Fibroblast of peridontal ligament (primary cell): ENCODE measurements at regions not wholly inside any gene's neighbourhood (a gene's known extent, or its start where the extent isn't known, plus 50 kb on each side); places are given as distances from the start of the nearest gene placed in this dataset.

ENCODE experiments used
- DNase-seq: peaks from one replicate; pipeline ENCODE4 v3.0.0-alpha.2; 2010; ENCODE audit errors: extremely low read depth

DNA sequence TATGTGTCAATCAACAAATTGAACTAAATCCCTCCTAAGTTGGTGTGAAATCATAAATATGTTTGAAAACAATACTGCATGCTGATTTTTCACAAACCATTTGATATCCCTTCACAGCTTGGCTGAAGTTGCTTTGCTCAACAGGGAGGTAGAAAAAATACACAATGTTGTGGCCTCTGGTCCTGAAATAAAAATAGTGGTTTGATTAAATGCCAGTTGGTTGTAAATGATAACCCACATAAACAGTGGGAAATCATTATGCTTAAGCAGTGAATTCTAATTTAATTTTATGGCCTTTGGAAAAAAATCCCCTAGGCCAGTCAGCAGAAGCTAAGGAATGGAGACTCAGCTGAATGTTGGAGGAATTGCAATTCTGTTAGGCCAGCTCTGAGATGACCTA is 359.4 kb upstream of the CWC22 start:
- DNase-seq = peak; percentile 67

DNA sequence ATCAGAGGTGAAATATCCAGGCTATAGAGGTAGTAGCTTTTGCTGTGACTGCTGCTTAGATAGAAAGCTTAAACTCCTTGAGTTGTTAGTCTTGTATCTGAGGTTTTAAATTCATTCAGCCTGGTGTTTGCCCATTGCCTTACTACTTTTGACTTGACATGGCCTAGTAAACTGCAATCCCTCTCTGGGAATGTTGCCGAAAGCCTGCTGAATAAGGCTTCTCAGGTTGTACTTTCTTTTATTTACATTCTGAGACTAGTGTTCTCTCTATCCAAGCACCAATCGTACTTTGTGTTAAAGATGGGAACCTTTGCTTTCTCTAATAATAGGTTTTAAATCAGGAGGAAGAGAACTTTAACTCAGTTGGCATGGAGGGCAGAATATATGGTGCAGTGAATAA is 357.6 kb upstream of the CWC22 start:
- no peak for DNase-seq

DNA sequence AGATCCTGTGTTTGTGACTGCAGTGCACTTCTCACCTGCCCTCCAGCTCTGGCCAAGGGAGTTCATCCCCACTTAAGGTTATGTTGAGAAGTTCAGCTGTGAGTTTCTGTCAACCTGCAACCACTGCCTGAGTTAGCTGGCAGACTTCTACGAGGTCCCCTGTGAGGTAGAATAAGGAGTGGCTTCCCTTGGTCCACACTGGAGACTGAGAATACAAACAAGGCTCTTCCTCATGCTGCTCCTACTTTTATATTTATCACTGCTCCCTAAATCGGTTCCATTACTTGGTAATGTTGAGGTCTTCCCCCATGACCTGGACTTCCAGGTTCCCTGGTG is 353.2 kb upstream of the CWC22 start:
- no peak for DNase-seq

DNA sequence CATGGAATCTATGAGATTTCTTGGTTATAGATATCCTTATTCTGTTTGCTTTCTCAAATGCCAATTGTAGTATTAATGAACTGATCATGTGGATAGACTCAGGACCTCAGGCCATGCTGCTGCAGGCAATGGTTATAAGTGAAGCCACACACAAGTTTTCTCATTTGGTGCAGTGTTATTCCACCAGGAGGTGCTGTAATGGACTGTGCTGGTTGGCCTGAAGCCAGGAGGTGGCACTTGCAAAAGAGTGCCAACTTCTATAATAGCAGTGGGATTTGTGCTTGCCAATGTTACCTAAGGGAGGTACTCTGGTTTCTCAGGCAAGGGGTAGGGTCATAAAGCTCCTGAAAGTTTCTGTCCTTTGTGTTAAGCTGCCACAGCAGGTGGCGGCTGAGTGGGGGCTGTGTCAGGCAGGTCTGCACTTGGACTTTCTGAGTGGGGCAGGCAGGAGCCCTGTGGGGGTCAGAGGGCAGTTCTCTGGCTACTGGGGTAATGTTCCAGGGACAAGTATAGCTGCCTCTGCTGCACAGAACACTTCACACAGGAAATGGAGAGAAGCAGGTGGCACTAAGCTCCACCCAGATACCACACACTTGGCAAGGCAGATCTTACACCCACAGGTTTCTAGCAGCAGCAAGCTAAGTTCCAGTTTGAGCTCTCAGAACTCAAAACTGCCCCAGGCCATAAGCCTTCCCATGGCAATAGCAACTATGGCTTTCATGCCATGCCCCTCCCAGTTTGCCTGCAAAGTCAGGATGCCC is 352.6 kb upstream of the CWC22 start:
- DNase-seq = no peak

DNA sequence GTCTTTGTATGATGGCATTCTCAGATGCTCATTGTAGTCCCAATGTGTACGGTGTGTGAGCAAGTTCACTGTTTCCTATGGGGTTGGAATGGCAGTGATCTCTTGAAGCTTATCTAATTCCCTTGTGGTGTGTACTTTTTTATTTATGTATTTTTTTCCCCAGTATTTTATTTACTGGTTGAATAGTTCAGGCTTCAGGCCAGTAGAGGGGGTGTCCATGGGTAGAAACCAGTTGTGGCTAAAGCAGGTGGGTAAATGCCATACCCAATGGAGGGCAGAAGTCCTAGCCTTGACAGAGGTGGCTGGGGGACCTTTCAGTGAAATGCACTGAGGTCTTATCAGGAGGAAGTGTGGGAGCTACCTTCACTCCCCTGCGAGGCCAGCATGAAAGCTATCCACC is 351.4 kb upstream of the CWC22 start:
- DNase-seq = no peak

DNA sequence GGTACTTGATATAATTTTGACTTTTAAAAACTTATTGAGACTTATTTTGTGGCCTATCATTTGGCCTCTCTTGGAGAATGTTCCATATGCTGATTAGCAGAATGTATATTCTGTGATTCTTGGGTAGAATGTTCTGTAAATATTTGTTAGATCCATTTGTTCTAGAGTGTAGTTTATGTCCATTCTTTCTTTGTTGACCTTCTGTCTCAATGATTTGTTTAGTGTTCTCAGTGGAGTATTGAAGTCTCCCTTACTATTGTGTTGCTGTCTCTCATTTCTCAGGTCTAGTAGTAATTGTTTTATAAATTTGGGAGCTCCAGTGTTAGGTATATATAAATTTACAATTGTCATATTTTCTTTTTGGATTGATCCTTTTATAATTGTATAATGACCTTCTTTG is 349.6 kb upstream of the CWC22 start:
- DNase-seq = no peak

DNA sequence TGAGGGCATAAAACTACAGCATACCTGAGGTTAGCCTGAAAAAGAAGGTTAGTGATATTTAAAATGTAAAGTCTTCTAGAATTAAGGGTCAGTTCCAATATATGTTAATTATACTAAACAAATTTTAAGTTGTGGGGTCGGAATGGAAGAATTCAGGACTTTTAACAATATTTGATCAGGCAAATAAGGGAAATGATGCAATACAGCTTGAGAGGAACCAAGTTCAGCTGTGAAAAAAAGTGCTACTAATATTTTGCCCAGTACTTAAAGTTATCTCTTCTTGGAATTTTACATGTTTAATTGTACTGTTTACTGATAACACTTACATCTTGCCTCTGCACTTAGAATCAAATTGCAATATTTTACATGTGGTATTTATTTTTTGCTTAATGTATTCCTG is 345.5 kb upstream of the CWC22 start:
- no peak for DNase-seq

DNA sequence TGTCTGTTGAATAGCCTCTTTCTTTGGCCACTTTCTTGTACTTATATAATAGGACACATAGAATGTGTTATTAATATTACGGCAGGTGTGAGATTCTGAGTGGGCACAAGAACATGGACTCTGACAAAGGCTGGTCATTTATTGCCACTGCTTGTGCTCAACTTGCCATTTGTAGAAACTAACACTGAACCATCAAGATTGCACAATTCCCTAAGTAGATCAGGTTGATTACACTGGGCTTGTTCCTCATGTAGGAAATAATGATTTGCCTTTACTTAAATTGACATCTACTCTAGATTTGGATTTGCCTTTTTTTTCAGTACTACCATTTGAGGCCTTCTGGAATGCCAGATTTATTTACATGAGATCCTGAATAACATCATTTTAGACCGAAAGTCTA is 342.7 kb upstream of the CWC22 start:
- no peak for DNase-seq

DNA sequence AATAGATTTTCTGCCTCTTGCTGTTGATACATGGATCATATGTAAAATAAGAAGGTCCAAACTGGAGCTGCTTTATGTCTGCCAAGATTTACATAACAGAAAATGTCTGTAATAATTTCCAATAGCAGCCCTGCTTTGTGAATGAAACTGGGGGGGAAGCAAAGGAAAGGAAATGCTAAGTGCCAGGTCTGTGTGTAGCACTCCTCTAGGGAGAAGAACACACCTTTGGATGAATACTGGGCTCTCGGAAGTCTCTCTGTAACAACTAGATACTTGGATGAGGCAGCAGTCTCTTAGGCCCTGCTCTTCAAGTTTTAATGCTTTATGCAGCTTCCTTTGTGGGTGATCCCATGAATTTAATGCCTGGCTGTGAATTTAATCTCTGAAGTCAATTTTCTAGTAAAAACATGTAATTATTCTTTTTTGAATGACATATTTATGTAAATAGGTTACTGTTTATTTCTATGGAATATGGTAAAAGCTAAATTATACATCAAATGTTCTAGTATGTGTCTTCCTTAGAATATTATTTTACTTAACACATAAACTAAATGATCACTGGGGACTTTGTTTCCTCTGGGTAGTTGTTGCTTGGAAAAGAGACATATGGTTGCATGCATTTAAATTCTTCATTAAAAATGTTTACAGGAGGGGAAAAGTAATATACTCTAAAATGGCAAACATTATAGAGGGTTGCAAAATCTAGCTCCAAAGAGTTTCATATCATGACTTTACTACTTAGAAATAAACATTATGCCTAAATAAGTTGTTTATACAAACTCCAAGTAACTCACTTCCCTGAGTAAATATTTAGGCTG is 336.6 kb upstream of the CWC22 start:
- DNase-seq = no peak

DNA sequence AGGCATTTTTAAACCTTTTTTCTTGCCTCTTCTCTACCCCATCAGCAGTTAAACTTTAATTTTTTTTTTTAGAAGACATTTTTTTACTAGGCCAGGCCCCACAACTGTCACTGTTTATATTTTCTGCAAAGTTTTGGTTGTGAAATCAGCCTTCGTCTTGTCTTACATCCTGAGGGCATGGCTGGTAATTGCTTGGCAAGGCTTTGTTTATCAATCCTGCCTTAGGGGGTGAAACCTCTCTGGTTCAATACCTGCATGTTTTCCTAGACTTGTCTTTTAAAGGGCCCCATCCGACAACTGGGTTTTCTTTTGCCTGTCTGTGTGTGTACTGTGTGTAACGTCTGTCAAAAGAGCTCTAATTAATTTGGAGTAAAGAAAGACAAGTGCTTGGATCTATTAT is 330.0 kb upstream of the CWC22 start:
- DNase-seq = no peak

DNA sequence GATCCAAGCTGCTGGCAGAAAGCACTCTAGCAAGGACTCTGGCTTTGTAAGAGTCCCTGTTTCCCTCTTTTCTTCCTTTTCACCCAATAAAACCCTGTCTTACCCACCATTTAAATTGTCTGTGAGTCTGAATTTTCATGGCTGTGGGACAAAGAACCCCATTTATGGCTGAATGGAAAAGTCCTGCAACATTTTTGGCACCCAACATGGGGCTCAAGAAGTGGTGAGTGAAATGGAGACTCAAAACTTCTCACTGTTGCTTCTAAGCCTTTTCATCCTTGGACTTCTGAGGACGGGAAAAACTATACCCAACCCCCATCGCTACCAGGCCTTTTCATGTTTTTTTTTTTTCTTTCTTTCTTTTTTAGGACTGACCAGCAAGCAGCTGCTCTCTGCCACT is 329.5 kb upstream of the CWC22 start:
- no peak for DNase-seq

DNA sequence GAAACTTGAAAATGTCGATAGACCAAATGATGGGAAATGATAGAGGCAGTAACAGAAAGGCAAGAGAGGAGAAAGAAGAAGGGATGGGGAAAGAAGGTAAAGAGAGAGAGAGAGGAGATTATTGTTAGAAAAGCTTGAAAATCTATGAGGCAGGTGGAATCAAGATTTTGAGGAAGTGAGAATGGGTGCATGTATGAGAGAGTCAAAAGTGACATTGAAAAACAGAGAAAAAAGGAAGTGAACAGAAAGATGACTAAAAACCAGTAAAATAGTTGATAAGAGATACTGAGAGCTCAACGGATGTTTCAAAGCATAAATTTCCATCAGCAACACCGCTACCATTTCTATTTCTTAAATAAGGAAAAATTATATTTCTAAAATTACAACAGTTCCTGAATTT is 327.4 kb upstream of the CWC22 start:
- no peak for DNase-seq

DNA sequence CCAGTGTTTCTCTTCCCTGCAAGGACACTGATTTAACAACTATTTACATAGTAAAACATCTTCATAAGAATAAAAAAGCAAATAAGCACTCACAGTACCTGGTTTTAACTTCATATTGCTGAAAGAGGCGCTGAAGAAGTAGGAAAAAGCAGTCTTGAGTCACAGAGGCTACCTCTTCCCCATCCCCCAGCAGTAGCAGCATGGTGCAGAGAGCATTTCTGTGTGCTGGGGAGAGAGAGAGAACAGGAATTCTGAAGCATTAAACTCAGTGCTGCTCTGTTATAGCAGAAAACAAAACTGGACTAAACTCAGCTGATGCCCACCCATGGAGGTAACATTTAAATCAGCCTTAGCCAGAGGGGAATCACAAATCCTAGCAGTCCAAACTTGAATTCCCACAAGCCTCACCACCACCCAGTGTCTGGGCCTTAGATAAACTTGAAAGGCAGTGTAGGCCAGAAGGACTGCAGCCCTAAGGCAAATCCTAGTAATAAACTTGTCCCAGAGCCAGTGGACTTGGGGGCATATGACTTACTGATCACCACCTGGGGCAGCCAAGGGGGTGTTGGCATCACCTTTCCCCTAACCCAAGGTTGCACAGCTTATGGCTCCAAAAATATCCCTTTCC is 321.8 kb upstream of the CWC22 start:
- no peak for DNase-seq

DNA sequence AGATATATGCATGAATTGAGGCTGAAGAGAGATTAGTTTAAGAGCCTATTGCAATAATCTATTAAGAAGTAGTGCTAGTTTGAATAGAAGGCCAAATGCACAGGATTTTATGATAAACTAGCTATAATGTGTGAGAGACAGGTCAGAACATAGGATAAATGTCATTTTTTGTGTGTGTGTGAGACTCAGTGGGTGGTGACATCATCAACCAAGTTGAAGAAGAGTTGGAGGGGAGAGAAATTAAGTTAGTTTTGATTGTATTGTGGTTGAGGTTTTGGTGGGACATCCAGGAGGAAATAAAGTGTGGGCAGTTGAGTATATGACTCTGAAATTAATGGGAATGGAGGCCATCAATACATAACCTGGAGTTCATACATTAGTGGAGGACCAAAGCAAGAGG is 320.1 kb upstream of the CWC22 start:
- DNase-seq = no peak

DNA sequence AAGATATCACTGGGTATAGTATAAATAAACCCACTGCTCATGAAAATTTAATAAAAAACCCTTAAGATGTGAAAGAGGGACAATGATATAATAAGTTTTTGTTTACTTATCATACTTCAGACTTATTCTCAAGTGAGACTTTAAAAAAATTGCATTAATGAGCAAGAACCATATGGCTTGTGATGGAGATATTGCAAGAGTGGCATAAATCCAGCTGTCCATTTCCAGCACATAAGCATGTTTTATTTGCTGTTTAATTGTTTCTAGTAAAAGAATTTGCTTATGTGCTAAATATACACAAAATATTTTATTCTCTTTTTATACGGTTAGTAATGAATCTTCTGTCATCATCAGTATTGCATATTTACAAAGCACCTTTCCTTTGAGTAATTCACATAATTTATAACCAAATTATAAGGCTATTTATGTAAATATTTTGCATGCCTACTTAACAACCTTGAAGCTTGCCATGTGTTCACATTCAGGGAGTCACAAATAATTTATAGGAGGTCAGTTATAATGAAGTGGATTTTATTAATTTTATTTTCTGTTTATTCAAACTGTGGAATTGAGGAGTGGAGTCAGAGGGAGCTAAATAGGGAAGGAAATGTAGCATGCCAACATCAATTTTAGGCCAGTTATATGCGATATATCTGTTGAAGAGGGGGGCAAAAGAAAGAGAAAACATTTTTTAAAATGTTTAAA is 318.5 kb upstream of the CWC22 start:
- DNase-seq = no peak

DNA sequence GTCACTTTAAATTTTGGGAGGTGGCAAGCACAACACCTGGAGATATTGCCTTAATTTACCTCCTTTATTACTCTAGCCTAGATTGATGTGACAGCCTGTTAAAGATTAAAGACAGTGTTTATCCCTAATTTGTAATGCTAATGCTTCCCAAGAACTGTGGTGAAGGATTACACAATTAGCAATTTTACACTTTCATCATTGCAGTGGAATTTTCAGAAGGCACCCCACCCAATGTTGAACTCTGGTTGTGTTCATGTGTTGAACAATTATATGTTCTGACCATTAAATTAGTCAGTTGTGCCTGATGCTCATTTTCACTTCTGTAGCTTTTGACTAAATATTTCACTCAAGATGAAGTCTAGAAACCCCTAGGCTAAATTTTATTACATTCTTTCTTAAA is 317.1 kb upstream of the CWC22 start:
- DNase-seq = no peak

DNA sequence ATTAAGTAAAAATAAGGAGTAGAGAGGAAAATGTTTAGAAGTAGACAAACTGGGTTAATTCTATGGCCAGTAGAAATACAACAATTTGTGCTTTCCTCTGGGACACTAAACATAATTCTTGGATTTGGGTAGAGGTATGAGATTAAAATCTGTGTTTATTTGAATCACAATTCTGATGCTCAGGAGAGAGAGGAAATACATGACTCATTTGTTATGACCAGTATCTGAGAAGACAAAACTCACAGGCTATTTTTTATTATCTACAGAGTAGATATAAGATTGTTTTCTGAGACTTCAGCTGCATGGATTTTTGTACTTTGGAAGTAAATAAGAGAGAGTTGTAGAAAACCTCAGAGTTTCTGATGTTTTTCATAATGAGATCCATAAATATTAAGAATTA is 315.7 kb upstream of the CWC22 start:
- DNase-seq = peak; percentile 21

DNA sequence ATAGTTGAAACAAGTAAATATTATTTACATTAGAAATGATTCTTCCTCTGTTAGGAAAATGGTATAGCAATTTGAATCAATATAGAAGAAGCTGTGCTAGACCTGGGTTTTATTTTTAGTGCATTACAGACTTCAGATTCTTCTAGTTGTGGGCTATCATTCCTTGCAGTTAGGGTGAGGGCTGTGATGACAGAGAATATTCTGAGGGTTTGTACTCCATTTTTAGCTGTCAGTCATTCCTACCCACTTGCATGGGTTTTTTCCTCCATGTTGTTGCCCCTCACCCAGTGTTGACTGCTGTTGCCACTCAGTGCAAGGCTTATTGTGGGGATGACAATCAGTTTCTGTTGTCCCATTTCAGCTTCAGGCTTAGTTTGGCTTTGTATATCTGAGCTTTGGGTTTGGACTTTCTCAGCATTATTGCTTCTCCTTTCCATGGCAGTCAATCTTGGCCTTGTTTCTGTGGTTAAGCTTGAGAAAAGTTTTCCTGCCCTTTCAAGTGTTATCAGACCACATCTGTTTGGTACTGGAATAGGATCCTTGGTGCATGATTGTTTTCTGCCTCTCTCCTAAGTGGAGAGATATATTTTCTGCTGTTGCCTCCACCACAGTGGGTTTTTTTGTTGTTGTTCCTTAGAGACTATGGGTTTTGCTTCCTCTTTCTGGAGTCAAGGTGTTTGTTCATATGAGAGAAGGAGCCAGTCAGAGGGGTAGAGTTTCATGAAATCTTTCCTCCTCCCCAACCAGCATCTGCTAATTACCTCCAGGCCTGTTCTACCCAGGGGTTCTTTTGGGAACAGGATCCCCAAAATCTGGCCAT is 312.7 kb upstream of the CWC22 start:
- DNase-seq = no peak

DNA sequence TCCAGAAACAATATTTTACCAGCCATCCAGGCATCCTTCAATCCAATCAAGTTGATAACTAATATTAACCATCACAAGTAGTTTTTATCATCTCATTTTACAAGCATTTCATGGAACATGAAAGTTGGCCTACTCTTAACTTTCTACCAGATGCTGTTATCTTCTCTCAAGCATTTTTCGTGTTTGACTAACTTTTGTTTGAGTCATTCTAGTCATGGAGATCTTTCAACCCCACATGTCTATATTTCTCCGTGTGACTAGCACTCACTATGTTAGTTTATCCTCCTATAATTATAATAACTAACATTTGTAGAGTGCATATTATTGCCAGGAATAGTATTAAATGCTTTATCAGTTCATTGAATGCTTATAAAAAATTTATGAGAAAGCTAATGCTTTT is 307.0 kb upstream of the CWC22 start:
- peak; percentile 47 for DNase-seq

DNA sequence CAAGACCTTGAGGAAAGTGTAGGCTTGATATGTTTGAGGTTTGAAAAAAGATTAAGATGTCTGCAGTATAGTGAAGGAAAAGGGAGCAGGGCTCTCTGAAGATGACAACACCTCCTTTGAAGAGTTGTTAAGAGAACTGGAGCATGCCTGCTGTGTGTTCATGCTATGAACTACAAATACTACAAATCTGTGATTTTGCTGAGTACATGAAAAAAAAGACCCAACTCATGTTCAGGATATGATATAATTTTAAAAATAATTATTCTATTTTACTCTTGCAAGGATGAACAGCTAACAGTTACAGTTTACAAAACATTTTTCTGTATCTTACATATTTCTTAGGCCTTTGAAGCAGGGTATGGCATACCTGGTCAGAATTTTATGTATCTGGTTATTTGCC is 305.4 kb upstream of the CWC22 start:
- DNase-seq = no peak

DNA sequence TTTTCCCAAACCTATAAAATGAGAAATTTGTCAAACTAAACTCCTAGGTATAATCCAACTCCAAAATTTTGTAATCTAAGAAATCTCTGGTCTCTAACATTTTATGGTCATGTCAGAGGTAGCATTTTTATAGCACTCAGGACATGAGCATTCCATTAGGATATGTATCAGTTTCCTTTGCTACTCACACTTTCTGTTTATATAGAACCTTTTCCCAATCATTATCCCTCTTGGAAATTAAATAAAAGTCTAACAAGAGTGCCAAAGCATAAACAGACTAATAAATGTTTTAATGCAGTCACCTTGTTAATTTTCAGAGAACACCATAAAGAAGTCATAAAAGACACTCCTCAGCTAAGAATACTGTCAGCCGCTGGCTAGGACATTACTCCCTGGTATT is 300.0 kb upstream of the CWC22 start:
- no peak for DNase-seq

DNA sequence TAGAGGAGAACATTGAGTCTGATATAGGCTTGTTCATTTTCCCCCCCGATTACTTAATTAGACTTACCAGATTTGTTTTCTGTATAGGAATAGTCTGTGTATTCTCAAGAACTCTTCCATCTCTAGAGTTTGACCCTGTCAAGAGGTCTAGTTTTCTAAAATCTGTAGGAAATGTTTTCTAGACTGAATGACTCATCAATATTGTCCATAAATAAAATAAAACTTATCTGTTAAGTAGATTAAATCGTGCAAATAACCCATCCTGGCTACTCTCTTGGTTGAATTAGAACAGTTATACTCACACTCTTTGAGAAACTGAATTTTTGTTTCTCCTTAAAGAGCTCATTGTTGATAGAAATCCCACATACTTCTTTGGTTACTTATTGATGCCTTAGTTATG is 299.2 kb upstream of the CWC22 start:
- DNase-seq = no peak
